Coronary artery (tissue), 2 donors: ENCODE measurements at regions not wholly inside any gene's neighbourhood (a gene's known extent, or its start where the extent isn't known, plus 50 kb on each side); places are given as distances from the start of the nearest gene placed in this dataset.
"Not testable (repeated sequence)": the region's sequence is repeated elsewhere in the genome, so short reads cannot be mapped to it uniquely, and the experiment has no call there.

Experiments used
- DNase-seq: peaks from one replicate; pipeline ENCODE4 v3.0.0-alpha.2; 2017; ENCODE audit warnings: low spot score
- H3K27ac ChIP-seq, 2 donors: fragments of 200-600 bp; sonication (generic); one replicate each; pipeline ENCODE4 v1.5.1; 2016 to 2019
- H3K4me3 ChIP-seq: fragments of 200-600 bp; sonication (generic); 2 replicates; pipeline ENCODE4 v1.5.1; 2016; ENCODE audit warnings: mild to moderate bottlenecking, moderate library complexity
- TF ChIP-seq, protein P1 (sequence below): fragments of 200-600 bp; sonication (generic); IDR thresholded peaks from one replicate; pipeline ENCODE4 v1.5.1; 2019; ENCODE audit warnings: antibody characterized with exemption

DNA sequence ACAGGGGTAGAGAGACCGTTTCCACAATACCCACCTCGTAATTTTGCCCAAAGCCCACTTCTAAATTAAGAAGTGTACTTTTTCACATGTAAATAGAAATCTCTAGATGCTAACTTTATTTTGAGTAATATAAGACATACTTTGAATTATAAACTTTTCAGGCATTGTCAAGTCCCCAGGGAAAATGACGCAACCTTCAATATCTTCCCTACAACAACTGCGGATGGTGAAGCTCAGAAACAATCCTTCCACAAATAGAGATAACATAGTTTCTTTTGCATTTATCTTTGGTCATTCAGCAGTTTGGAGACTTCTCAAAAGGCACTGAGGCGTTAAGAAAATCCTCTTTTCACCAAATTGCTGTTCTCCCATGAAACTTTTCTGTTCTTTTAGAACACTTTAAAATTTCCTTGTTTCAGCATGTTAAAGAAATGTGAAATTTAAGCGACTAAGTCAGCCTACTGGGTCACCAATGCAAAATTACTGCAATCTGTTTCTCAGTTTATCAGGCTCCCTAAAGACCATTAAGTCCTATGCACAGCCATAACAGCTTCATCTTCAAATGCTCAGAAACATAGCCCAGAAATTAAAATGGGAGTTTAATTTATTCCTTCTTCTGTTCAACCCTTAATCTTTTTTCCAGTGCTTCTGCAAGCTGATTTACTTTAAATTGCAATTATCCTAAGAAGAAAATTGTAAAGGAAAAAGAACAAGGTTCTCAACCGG is 118.3 kb upstream of the DNAJC10 start:
- H3K27ac ChIP-seq, result no peak overlapping the region
- TF ChIP-seq, protein P1, sequence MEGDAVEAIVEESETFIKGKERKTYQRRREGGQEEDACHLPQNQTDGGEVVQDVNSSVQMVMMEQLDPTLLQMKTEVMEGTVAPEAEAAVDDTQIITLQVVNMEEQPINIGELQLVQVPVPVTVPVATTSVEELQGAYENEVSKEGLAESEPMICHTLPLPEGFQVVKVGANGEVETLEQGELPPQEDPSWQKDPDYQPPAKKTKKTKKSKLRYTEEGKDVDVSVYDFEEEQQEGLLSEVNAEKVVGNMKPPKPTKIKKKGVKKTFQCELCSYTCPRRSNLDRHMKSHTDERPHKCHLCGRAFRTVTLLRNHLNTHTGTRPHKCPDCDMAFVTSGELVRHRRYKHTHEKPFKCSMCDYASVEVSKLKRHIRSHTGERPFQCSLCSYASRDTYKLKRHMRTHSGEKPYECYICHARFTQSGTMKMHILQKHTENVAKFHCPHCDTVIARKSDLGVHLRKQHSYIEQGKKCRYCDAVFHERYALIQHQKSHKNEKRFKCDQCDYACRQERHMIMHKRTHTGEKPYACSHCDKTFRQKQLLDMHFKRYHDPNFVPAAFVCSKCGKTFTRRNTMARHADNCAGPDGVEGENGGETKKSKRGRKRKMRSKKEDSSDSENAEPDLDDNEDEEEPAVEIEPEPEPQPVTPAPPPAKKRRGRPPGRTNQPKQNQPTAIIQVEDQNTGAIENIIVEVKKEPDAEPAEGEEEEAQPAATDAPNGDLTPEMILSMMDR, result no peak
- no peak overlapping the region for H3K4me3 ChIP-seq
- no peak for DNase-seq

GRCh38 chr2:182598626-182599025 is 117.4 kb upstream of the DNAJC10 start:
- DNase-seq, result no peak
- Histone ChIP-seq H3K4me3 (no peak overlapping the region), H3K27ac (no peak overlapping the region)
- TF ChIP-seq, protein P1, result no peak

- Histone ChIP-seq H3K4me3 (no peak overlapping the region), H3K27ac (no peak overlapping the region)
- TF ChIP-seq, protein P1, result no peak
- no peak for DNase-seq
Measured at GRCh38 chr2:182605166-182605565, 110.9 kb upstream of the DNAJC10 start.

- DNase-seq, result no peak
- TF ChIP-seq, protein P1, result no peak
- Histone ChIP-seq H3K4me3 (no peak overlapping the region), H3K27ac (no peak overlapping the region)
Measured at GRCh38 chr2:182606728-182607681, 109.1 kb upstream of the DNAJC10 start.

- TF ChIP-seq, protein P1, result no peak
- DNase-seq, result no peak
- Histone ChIP-seq H3K4me3 (no peak overlapping the region), H3K27ac (no peak overlapping the region)
Measured at GRCh38 chr2:182608181-182608845, 107.7 kb upstream of the DNAJC10 start.

DNA sequence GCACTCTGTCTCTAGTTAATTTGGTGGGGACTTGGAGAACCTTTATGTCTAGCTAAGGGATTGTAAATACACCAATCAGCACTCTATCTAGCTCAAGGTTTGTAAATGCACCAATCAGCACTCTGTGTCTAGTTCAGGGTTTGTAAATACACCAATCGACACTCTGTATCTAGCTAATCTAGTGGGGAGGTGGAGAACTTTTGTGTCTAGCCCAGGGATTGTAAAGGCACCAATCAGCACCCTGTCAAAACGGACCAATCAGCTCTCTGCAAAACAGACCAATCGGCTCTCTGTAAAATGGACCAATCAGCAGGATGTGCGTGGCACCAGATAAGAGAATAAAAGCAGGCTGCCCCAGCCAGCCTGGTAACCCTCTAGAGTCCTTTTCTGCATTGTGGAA is 107.1 kb upstream of the DNAJC10 start:
- H3K4me3 ChIP-seq, DNase-seq, H3K27ac ChIP-seq: not testable (repeated sequence)

- Histone ChIP-seq H3K4me3 (no peak overlapping the region), H3K27ac (no peak overlapping the region)
- TF ChIP-seq, protein P1, result no peak
- DNase-seq, result no peak
Measured at GRCh38 chr2:182610231-182610630, 105.8 kb upstream of the DNAJC10 start.
